NCI-H2171 (cell line): ENCODE measurements at regions not wholly inside any gene's neighbourhood (a gene's known extent, or its start where the extent isn't known, plus 50 kb on each side); places are given as distances from the start of the nearest gene placed in this dataset.
"Not testable (repeated sequence)": the region's sequence is repeated elsewhere in the genome, so short reads cannot be mapped to it uniquely, and the experiment has no call there.

Experiments used
- DNase-seq: peaks from one replicate; lab custom pipeline; 2025; lab: John Stamatoyannopoulos, UW

- DNase-seq: no peak
Measured at GRCh38 chr3:98644168-98644567, 50.8 kb upstream of the CPOX start.

- DNase-seq: no peak
Measured at GRCh38 chr3:98645039-98645438, 51.6 kb upstream of the CPOX start.

GRCh38 chr3:98646680-98647079 is 53.3 kb upstream of the CPOX start:
- DNase-seq: no peak

GRCh38 chr3:98647197-98647596 is 53.8 kb upstream of the CPOX start:
- no peak for DNase-seq

GRCh38 chr3:98650971-98651779 is 57.8 kb upstream of the CPOX start:
- no peak for DNase-seq

GRCh38 chr3:98651780-98652077 is 58.3 kb upstream of the CPOX start:
- DNase-seq: no peak

GRCh38 chr3:98655666-98656065 is 62.3 kb upstream of the CPOX start:
- DNase-seq: no peak

GRCh38 chr3:98657457-98657856 is 64.0 kb upstream of the CPOX start:
- DNase-seq: peak; percentile 26

- DNase-seq: no peak
Measured at GRCh38 chr3:98662699-98663098, 69.3 kb upstream of the CPOX start.

GRCh38 chr3:98670020-98670419 is 76.6 kb upstream of the CPOX start:
- no peak for DNase-seq

- DNase-seq: no peak
Measured at GRCh38 chr3:98679986-98680385, 83.2 kb upstream of the ST3GAL6 start.

- DNase-seq: no peak
Measured at GRCh38 chr3:98680723-98681122, 82.4 kb upstream of the ST3GAL6 start.

GRCh38 chr3:98681486-98681885 is 81.7 kb upstream of the ST3GAL6 start:
- DNase-seq: no peak

- DNase-seq: not testable (repeated sequence)
Measured at GRCh38 chr3:98682391-98682790, 80.7 kb upstream of the ST3GAL6 start.

GRCh38 chr3:98688363-98688762 is 74.8 kb upstream of the ST3GAL6 start:
- no peak for DNase-seq

- no peak for DNase-seq
Measured at GRCh38 chr3:98690876-98691275, 72.3 kb upstream of the ST3GAL6 start.

GRCh38 chr3:98691897-98692296 is 71.2 kb upstream of the ST3GAL6 start:
- DNase-seq: no peak

GRCh38 chr3:98692787-98693473 is 70.2 kb upstream of the ST3GAL6 start:
- DNase-seq: no peak

GRCh38 chr3:98695796-98696195 is 67.3 kb upstream of the ST3GAL6 start:
- no peak for DNase-seq

- not testable (repeated sequence) for DNase-seq
Measured at GRCh38 chr3:98696296-98696695, 66.8 kb upstream of the ST3GAL6 start.

GRCh38 chr3:98697225-98697624 is 65.9 kb upstream of the ST3GAL6 start:
- DNase-seq: no peak

GRCh38 chr3:98699132-98699531 is 64.0 kb upstream of the ST3GAL6 start:
- DNase-seq: no peak

GRCh38 chr3:98701071-98701675 is 62.0 kb upstream of the ST3GAL6 start:
- no peak for DNase-seq
